ENCODE measurements at regions not wholly inside any gene's neighbourhood (a gene's known extent, or its start where the extent isn't known, plus 50 kb on each side); places are given as distances from the start of the nearest gene placed in this dataset.

DNA sequence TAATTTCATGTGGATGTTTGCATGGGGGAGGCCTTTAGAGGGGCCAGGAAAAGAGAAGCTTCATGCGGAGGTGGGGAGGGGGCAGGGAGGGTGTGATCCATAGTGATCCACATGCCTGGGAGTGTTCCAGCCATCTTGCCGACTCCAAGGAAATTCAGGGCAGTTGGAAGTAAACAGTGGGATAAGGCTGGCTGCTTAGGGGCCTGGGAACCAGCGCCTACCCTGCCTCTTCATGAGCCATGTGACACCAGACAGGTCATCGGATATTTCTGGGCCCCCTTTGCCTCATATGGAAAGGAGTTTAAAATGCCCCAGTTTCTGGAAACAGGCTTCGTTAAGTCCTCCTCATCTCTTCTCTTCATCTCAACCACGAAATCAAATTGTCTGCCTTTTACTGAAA, 983.2 kb downstream of the BCL11B start:
- H3K4me3 ChIP-seq (ENCODE audit: control insufficient read depth, low read depth, low read length), result no peak overlapping the region
- TF ChIP-seq, protein P1, sequence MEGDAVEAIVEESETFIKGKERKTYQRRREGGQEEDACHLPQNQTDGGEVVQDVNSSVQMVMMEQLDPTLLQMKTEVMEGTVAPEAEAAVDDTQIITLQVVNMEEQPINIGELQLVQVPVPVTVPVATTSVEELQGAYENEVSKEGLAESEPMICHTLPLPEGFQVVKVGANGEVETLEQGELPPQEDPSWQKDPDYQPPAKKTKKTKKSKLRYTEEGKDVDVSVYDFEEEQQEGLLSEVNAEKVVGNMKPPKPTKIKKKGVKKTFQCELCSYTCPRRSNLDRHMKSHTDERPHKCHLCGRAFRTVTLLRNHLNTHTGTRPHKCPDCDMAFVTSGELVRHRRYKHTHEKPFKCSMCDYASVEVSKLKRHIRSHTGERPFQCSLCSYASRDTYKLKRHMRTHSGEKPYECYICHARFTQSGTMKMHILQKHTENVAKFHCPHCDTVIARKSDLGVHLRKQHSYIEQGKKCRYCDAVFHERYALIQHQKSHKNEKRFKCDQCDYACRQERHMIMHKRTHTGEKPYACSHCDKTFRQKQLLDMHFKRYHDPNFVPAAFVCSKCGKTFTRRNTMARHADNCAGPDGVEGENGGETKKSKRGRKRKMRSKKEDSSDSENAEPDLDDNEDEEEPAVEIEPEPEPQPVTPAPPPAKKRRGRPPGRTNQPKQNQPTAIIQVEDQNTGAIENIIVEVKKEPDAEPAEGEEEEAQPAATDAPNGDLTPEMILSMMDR (conservative IDR thresholded peaks at IDR 0.05; ENCODE audit: control insufficient read depth, insufficient read depth, low read depth, low read length), result no peak
- no peak for DNase-seq (ENCODE audit: low read depth)

DNA sequence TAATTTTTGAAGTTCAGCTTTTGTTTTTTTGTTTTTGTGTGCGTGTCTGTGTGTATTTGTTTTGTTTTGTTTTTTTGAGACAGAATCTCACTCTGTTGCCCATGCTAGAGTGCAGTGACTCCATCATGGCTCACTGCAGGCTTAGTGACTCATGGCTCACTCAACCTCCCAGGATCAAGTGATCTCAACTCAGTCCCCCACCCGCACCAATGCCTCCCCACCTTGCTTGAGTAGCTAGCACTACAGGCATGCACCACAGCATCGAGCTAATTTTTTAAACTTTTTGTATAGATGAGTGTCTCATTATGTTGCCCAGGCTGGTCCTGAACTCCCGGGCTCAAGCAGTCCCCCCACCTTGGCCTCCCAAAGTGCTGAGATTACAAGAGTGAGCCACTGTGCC, 981.4 kb downstream of the BCL11B start:
- H3K4me3 ChIP-seq (ENCODE audit: control insufficient read depth, low read depth, low read length), result no peak overlapping the region
- no peak for DNase-seq (ENCODE audit: low read depth)
- TF ChIP-seq, protein P1 (conservative IDR thresholded peaks at IDR 0.05; ENCODE audit: control insufficient read depth, insufficient read depth, low read depth, low read length), result no peak

DNA sequence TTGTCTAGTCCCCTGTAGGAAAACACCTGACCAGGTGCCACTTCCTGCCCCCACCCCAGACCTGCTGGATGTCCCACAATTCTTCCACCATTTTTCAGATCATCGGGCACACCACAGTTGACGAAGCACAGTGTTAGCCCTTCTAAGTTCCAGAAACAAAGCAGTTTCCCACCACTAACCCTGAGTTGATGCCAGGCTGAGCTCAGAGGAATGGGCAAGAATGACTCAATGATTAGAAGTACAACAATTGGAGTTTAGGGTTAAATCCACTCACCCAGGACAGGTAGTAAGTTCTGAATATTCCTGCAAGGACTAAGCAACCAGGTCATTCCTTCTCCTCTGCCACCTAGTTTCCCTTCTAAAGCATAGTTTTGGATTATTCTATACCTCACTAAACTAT, 979.8 kb downstream of the BCL11B start:
- TF ChIP-seq, protein P1 (conservative IDR thresholded peaks at IDR 0.05; ENCODE audit: control insufficient read depth, insufficient read depth, low read depth, low read length), result no peak
- H3K4me3 ChIP-seq (ENCODE audit: control insufficient read depth, low read depth, low read length), result no peak overlapping the region
- DNase-seq (ENCODE audit: low read depth), result no peak

DNA sequence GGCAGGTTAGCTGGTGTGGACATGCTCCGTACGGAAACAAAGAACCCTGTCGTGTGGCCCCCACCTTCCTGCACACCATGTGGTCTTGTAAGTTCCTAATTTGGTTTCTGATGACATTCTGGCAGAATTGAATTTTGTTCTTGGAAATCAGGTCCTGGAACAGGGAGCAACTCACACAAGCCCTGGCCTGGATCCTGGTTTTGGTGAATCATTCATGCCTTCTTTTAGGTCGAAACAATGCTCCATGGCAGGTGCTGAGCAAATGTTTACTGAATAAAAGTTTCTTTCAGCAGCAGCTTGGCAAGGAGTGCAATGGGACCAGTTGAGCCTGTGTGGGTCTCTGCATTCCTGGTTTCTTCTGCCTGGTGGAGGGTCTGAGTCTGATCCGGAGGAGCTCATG, 978.4 kb downstream of the BCL11B start:
- TF ChIP-seq, protein P1 (conservative IDR thresholded peaks at IDR 0.05; ENCODE audit: control insufficient read depth, insufficient read depth, low read depth, low read length), result no peak
- DNase-seq (ENCODE audit: low read depth), result no peak
- no peak overlapping the region for H3K4me3 ChIP-seq (ENCODE audit: control insufficient read depth, low read depth, low read length)

DNA sequence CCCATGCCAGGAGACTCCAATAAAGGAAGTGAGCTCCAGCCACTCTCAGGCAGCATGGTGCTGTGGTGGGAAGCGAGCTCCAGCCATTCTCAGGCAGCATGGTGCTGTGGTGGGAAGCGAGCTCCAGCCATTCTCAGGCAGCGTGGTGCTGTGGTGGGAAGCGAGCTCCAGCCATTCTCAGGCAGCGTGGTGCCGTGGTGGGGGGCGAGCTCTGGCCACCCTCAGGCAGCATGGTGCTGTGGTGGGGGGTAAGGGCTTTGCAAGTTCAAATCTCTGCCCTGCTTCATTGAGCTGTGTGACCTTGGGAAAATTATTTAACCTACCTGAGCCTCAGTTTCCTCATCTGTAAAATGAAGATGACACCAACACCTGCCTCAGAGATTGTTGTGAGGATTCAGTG, 975.1 kb downstream of the BCL11B start:
- TF ChIP-seq, protein P1 (conservative IDR thresholded peaks at IDR 0.05; ENCODE audit: control insufficient read depth, insufficient read depth, low read depth, low read length), result no peak
- H3K4me3 ChIP-seq (ENCODE audit: control insufficient read depth, low read depth, low read length), result no peak overlapping the region
- no peak for DNase-seq (ENCODE audit: low read depth)

DNA sequence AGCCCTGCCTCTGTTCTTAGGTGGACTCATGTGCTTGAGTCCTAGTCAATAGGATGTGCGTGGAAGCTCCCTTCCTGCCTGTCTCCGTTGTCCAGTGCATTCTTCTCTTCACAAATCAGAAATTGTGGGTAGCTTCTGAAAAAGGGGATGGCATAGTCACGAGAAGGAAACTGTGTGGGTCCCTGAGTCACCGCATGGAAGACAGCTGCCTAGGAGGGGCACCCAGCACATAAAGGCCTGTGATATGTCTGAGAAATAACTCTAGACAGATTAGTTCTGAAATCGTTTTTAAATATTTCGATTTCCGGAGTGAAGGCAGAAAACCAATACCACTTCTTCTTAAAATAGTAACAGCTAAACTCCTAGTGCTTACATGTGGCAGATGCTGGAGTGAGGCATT, 974.4 kb downstream of the BCL11B start:
- no peak overlapping the region for H3K4me3 ChIP-seq (ENCODE audit: control insufficient read depth, low read depth, low read length)
- DNase-seq (ENCODE audit: low read depth), result no peak
- TF ChIP-seq, protein P1 (conservative IDR thresholded peaks at IDR 0.05; ENCODE audit: control insufficient read depth, insufficient read depth, low read depth, low read length), result no peak

Measured in fibroblast of mammary gland (primary cell).